Sigmoid colon (tissue), 6 donors: ENCODE measurements at regions not wholly inside any gene's neighbourhood (a gene's known extent, or its start where the extent isn't known, plus 50 kb on each side); places are given as distances from the start of the nearest gene placed in this dataset.

Source experiments
- DNase-seq: peaks from one replicate; pipeline ENCODE4 v3.0.0-alpha.2; 2019
- H3K27ac ChIP-seq, 4 donors: fragments of 200-600 bp; sonication (generic); one replicate each; pipeline ENCODE4 v1.5.1; 2016 to 2019; ENCODE audit warnings: mild to moderate bottlenecking in 1 of 4
- H3K27me3 ChIP-seq, 3 donors: fragments of 200-600 bp; sonication (generic); one replicate each; pipeline ENCODE4 v1.5.1; 2019; ENCODE audit warnings: mild to moderate bottlenecking in 1 of 3
- H3K36me3 ChIP-seq, 4 donors: fragments of 200-600 bp; sonication (generic); one replicate each; pipeline ENCODE4 v1.5.1; 2016 to 2019
- H3K4me1 ChIP-seq, 4 donors: fragments of 200-600 bp; sonication (generic); one replicate each; pipeline ENCODE4 v1.5.1; 2017 to 2019
- H3K4me3 ChIP-seq, 4 donors: fragments of 200-600 bp; sonication (generic); one replicate each; pipeline ENCODE4 v1.5.1; 2017 to 2019; ENCODE audit warnings: mild to moderate bottlenecking in 2 of 4, moderate library complexity in 1 of 4
- H3K9me3 ChIP-seq, 4 donors: fragments of 200-600 bp in 3 of 4; sonication (generic) in 3 of 4; one replicate each; pipeline versions ENCODE4 v1.5.1 to v1.6.1; 2013 to 2019
- EP300 ChIP-seq, 4 donors: sonication (generic); formaldehyde crosslinking; IDR thresholded peaks; one replicate each; pipeline ENCODE4 v1.6.1; 2017; ENCODE audit warnings: antibody characterized with exemption in 4 of 4
- POLR2A ChIP-seq, 2 donors: fragments of 450-650 bp; IDR thresholded peaks; one replicate each; pipeline ENCODE4 v1.6.1; 2016; ENCODE audit warnings: antibody characterized with exemption in 2 of 2, mild to moderate bottlenecking in 2 of 2, moderate library complexity in 2 of 2
- POLR2AphosphoS5 ChIP-seq, 4 donors: sonication (generic); formaldehyde crosslinking; IDR thresholded peaks; one replicate each; pipeline ENCODE4 v1.6.1; 2017; ENCODE audit warnings: antibody characterized with exemption in 4 of 4
- WGBS, 2 donors: extraction: QIAGEN DNeasy Blood & Tissue Kit; methylation state at CpG; one replicate each; pipeline ENCODE4 v1.1.7; 2013; 5-methylcytosine and 5-hydroxymethylcytosine counted together
- intact Hi-C: fragments of 100-400 bp; cut with DNase I; formaldehyde crosslinking; loops from one replicate; pipeline ENCODE4 v1.15.1; 2023
- TF ChIP-seq, protein P1 (sequence below), 4 experiments: fragments of 450-650 bp in 3 of 4; fragments of 200-600 bp in 1 of 4; IDR thresholded peaks; one replicate each; pipeline ENCODE4 v1.5.1; 2016 to 2019; ENCODE audit warnings: antibody characterized with exemption in 4 of 4, mild to moderate bottlenecking in 3 of 4, moderate library complexity in 2 of 4
- donor health status: healthy with polysubstance abuse.
- donor health status: healthy.

DNA sequence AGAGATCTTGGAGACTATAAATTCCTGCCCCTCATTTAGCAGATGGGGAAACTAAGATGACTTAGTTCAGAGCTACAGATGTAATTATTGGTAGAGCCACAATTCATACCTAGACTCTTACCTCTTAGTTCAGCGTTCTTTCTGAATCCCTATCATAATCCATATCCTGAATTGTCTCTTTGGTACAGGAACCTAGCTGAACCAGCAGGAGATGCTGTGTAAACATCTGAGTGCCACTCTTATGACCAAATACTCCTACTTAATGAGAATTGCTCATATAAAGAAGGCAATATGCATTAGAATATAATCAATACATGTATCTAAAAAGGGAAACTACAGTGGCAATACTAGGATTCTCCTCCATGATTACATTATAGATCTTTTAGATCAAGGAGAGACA is 459.0 kb downstream of the SIPA1L2 start:
- Histone ChIP-seq H3K4me3 (no peak overlapping the region), H3K9me3 (no peaks in the 10 kb centered on the region), H3K27ac (no peak overlapping the region), H3K27me3 (no peaks in the 10 kb centered on the region), H3K4me1 (no peaks in the 10 kb centered on the region), H3K36me3 (no peaks in the 10 kb centered on the region)
- DNase-seq: no peak
- 92 to 94% methylated on average over 1 of the region's 1 CpG for WGBS, 2 donors
- intact Hi-C loops: no loop called here
- TF ChIP-seq, protein P1, sequence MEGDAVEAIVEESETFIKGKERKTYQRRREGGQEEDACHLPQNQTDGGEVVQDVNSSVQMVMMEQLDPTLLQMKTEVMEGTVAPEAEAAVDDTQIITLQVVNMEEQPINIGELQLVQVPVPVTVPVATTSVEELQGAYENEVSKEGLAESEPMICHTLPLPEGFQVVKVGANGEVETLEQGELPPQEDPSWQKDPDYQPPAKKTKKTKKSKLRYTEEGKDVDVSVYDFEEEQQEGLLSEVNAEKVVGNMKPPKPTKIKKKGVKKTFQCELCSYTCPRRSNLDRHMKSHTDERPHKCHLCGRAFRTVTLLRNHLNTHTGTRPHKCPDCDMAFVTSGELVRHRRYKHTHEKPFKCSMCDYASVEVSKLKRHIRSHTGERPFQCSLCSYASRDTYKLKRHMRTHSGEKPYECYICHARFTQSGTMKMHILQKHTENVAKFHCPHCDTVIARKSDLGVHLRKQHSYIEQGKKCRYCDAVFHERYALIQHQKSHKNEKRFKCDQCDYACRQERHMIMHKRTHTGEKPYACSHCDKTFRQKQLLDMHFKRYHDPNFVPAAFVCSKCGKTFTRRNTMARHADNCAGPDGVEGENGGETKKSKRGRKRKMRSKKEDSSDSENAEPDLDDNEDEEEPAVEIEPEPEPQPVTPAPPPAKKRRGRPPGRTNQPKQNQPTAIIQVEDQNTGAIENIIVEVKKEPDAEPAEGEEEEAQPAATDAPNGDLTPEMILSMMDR (IDR thresholded peaks at IDR 0.05): no peak
- TF ChIP-seq POLR2A (IDR thresholded peaks at IDR 0.05) (no peak), POLR2AphosphoS5 (IDR thresholded peaks at IDR 0.05) (no peak), EP300 (IDR thresholded peaks at IDR 0.05) (no peak)

GRCh38 chr1:232169436-232169835 is 460.5 kb downstream of the SIPA1L2 start:
- intact Hi-C loops: no loop called here
- no peak overlapping the region for H3K4me3 ChIP-seq
- H3K27me3 ChIP-seq: no peaks in the 10 kb centered on the region
- 94 to 96% methylated on average over 5 of the region's 5 CpGs for whole genome bisulfite sequencing, 2 donors
- H3K9me3 ChIP-seq: no peaks in the 10 kb centered on the region
- TF ChIP-seq POLR2A (IDR thresholded peaks at IDR 0.05): no peak
- no peak overlapping the region for H3K27ac ChIP-seq
- H3K36me3 ChIP-seq: no peaks in the 10 kb centered on the region
- no peaks in the 10 kb centered on the region for H3K4me1 ChIP-seq
- no peak for DNase-seq

DNA sequence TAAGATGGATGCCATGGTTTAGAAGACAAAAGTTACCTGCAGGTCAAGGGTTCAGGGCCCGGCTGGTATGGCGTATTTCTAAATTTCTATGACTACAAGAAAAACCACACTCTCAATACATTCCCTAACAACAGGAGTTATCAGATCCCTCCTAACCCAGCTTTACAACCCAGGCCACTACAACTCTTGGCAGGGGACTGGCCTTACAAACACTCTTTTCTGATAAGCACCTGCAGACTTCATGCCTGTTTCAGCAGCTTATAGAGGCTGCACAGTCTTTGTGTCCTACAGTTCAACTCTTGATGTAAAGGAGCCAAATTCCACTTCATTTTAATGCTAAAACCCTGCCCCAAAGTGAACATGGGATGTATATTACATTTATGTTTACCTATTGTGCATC is 461.4 kb downstream of the SIPA1L2 start:
- TF ChIP-seq POLR2AphosphoS5 (IDR thresholded peaks at IDR 0.05) (no peak), POLR2A (IDR thresholded peaks at IDR 0.05) (no peak), EP300 (IDR thresholded peaks at IDR 0.05) (no peak)
- TF ChIP-seq, protein P1 (IDR thresholded peaks at IDR 0.05): no peak
- H3K36me3 ChIP-seq: no peaks in the 10 kb centered on the region
- no peaks in the 10 kb centered on the region for H3K4me1 ChIP-seq
- WGBS, 2 donors: 31 to 42% methylated on average over 2 of the region's 2 CpGs
- H3K9me3 ChIP-seq: no peaks in the 10 kb centered on the region
- no peak overlapping the region for H3K27ac ChIP-seq
- intact Hi-C loops: no loop called here
- H3K27me3 ChIP-seq: no peaks in the 10 kb centered on the region
- DNase-seq: no peak
- H3K4me3 ChIP-seq: no peak overlapping the region

DNA sequence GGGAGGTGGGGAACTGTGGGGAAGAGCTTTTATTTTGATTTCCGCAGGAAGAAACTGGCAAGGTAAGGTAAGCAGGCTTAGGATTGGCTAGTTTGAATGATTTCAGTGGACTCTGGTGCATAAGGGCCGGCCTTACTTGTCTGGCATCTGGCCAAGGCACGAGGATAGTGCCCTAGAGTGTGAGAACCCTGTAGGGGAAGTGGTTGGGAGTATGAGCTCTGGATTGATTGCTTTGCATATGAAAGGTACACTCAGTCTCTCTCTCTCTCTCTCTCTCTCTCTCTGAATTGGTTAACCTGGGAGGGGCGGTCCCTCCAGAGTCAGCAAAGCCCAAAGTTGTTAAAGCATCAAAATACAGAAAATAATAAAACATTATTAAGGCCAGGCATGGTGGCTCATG is 463.0 kb downstream of the SIPA1L2 start:
- DNase-seq: no peak
- Histone ChIP-seq H3K36me3 (no peaks in the 10 kb centered on the region), H3K4me3 (no peak overlapping the region), H3K27ac (no peak overlapping the region), H3K9me3 (no peaks in the 10 kb centered on the region), H3K4me1 (no peaks in the 10 kb centered on the region), H3K27me3 (no peaks in the 10 kb centered on the region)
- intact Hi-C loops: no loop called here
- 33 to 45% methylated on average over 4 of the region's 4 CpGs for WGBS, 2 donors
- no peak for TF ChIP-seq EP300 (IDR thresholded peaks at IDR 0.05)
- TF ChIP-seq, protein P1 (IDR thresholded peaks at IDR 0.05): no peak
- TF ChIP-seq POLR2AphosphoS5 (IDR thresholded peaks at IDR 0.05): no peak
- TF ChIP-seq POLR2A (IDR thresholded peaks at IDR 0.05): no peak

DNA sequence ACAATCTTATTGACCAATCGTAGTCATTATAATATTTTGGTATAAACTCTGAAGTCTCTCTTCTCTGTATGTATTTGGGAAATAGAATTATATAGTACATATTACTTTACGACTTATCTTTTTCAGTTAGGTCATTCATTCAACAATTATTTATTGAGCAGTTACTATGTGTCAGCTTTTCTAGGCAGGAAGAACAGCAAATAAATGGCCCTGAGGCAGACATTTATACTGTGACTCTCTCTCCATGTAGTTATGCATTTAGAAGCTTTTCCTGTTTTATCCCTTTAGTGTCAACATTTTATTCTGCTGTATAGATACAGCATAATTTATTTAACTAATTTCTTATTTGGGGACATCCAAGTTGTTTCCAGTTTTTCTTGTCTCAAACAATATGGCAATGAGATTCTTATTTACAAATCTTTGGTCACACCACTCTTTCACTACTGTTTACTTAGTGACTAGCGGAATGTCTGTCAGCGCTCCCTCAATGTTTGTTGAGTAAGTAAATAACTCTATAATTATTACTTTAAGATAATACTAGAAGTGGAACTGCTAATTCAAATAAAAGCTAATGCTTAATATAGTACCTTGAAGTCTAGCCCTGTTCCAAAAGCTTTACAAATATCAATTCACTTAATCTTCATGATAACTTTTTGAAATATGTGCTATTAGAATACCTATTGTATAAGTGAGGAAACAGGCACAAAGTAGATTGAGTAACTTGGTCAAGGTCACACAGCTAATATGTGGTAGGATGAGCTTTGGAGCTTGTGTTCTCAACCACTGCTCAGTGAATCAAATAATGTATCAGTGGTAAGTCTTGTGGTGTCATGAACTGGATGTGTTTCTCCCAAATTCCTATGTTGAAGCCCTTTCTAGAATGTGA is 465.6 kb downstream of the SIPA1L2 start:
- 50 to 82% methylated on average over 4 of the region's 4 CpGs for WGBS, 2 donors
- Histone ChIP-seq H3K4me1 (peaks cover 0 to 8% (median 4%) of the 10 kb centered on the region in 4 donors), H3K9me3 (no peaks in the 10 kb centered on the region), H3K27ac (no peak overlapping the region), H3K4me3 (no peak overlapping the region), H3K27me3 (no peaks in the 10 kb centered on the region), H3K36me3 (no peaks in the 10 kb centered on the region)
- no peak for DNase-seq
- intact Hi-C loops: no loop called here
- TF ChIP-seq EP300 (IDR thresholded peaks at IDR 0.05) (no peak), POLR2A (IDR thresholded peaks at IDR 0.05) (no peak), POLR2AphosphoS5 (IDR thresholded peaks at IDR 0.05) (no peak)
- TF ChIP-seq, protein P1 (IDR thresholded peaks at IDR 0.05): no peak
